ENCODE measurements at regions not wholly inside any gene's neighbourhood (a gene's known extent, or its start where the extent isn't known, plus 50 kb on each side); places are given as distances from the start of the nearest gene placed in this dataset.

GRCh38 chr6:79864421-79864820 is 82.9 kb downstream of the ELOVL4 start:
- DNase-seq, result no peak

DNA sequence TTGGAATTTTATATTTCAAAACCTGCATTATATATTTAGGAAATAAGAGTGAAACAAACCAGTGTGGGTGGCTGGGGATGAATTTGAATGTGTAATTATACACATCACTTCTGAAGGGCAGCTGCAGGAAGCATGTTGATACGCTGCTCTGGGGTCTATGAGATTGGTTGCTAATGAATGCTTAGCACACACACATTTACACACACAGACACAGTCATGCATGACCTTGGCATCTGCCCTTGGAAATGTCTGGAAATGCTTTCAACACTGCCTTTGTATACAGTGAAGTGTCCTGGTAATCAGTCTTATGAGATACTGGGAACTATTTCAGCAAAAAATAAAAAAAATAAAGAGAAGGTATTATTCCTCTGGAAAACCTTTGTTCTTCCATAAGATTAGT is 83.4 kb downstream of the ELOVL4 start:
- no peak for DNase-seq

DNA sequence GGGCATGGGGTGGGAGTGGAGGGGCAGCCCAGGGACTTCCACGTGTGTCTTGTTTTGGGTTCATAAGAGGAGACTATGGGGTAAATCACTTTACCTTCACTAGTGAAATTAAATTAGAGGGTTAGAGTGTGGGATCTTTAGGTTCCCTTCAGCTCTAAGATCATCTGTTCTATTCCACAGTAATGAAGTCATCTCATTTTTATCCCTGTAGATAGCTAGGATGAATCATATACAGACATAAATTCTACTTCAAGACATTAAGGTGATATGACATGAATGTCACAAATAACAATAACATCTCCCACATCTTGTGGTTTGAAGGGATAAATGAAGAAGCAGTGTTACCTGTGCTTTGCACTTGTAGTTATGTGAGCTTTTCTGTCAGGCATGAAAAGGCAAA is 83.8 kb downstream of the ELOVL4 start:
- no peak for DNase-seq

- DNase-seq, result no peak
These were observed 84.6 kb downstream of the ELOVL4 start for GRCh38 chr6:79862711-79863110.

DNA sequence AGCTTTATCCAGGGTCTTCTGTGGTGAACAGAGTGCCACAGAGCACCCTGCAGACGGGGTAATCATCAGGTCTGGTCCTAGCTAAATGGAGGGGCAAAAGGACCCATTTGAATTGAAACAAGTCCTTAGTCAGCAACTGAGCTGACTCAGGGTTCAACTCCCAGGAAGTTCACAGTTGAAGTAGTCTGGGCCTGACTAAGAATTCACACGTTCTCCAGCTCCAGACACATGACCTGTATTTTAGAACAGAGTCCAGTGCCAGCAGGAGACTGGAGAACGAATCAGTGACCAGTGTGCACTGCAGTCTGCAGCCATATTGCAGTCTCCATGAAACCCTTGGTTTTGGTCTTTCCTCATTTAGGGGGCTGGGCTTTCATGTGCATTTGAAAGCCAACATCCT is 85.2 kb downstream of the ELOVL4 start:
- DNase-seq, result no peak

GRCh38 chr6:79861023-79861422 is 86.3 kb downstream of the ELOVL4 start:
- no peak for DNase-seq

DNA sequence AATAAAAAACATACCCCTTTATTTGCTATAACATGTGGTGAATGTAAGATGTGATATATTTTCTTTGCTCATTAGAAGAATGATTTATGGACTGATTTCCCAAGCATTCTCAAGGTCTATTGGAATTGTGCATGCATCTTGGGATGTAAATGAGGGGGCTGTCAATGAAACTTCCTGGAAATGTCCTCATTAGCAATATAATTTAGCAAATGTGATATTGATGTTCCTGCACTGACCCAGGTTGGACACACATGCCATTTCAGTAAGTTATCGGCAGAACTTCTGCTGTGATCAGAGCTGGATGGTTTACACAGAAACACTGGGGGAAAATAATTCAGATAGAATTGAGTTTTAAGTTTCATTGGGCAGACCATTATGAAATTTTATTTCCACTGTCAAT is 99.9 kb downstream of the ELOVL4 start:
- DNase-seq, result no peak

GRCh38 chr6:79842376-79843040 is 104.8 kb downstream of the ELOVL4 start:
- no peak for DNase-seq

GRCh38 chr6:79841577-79842375 is 105.6 kb downstream of the ELOVL4 start:
- no peak for DNase-seq

- DNase-seq, result no peak
These were observed 108.5 kb downstream of the ELOVL4 start for GRCh38 chr6:79838851-79839250.

- DNase-seq, result no peak
These were observed 113.4 kb downstream of the ELOVL4 start for GRCh38 chr6:79833964-79834284.

DNA sequence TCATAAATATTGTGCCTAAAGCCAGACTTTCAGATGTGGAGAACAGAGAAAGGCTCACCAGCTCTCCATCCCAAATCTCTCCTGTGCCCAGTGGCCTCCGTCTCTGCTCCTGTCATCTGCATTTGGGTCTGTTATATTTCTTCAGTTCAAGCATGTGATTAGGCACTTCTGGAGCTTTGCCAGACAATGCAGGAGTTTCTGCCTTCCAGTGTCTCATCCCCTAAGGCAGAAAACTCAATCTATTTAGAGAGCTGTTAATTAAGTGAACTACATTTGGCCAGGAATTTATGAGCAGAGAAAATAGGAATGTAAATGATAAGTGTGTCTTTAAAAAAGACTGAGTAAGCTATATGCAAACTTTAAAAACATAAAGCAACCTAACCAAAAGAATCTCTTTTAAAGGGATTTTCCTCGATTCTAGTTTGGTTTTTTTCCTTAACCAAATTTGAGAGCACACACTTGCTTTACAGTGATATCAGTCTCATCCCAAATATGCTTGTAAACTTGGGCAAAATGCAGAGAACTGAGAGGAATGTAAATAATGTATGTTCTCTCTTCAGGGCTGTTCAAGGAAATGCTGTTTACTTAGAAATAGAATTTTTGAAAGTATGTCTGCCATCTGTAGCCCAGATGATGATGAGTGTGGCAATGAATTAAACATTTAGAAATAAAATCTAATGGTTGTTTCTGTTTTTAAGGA is 113.9 kb downstream of the ELOVL4 start:
- DNase-seq, result no peak

- no peak for DNase-seq
These were observed 114.6 kb downstream of the ELOVL4 start for GRCh38 chr6:79832723-79833122.

DNA sequence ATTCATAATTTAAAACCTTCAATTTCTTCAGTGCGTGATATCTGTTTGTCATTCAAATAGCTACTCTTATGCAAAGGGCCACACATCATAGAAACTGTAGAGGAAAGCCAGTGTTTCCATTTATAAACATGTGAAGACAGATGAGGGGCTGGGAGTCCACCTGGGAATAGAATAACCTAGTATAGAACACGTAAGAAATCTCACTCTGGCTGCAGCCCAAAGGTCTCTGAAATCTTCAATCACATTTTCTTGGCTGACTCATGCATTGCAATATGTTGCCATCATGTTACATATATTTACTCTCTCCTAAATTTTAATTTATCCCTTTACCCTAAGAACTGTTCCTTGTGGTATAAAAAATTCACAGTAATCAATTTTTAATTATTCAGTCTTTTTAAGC is 123.2 kb downstream of the ELOVL4 start:
- DNase-seq, result no peak

DNA sequence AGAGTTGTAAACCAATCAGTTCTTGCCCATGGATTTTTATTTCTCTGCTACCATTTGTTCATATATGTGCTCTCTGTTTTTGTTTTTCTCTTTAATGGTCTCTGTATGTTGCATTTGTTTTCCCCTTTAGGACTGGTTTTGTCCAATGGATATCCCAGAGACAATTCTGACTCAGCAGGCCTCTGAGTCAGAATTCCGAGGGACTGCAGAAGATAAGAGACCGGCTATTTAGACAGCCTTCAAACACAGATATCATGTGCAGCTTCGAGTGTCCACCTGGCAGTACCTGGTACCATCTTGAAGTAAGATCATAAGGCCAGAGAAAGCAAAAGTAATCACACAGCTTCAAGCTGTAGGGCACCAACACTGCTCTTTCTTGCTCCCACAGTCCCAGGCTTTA is 125.5 kb downstream of the ELOVL4 start:
- DNase-seq, result no peak

DNA sequence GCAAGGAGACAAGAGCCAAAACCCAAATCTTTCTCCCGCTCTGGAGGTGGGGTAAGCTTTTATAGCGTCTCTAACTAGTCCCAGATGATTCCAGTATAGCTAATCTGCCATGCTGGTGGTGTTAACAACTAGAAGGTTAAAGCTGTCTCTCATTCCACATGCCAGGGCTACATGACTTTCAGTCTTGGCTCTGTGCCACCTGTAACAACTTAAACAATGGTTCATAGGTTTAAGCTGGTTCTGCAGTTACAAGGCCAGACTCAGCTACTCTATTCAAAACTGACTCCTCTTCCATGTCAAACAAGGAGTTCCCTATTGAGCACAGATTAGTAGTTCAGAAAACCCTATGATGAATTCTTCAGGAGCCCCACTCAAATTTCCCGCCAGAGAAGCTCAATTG is 128.9 kb downstream of the ELOVL4 start:
- no peak for DNase-seq

DNA sequence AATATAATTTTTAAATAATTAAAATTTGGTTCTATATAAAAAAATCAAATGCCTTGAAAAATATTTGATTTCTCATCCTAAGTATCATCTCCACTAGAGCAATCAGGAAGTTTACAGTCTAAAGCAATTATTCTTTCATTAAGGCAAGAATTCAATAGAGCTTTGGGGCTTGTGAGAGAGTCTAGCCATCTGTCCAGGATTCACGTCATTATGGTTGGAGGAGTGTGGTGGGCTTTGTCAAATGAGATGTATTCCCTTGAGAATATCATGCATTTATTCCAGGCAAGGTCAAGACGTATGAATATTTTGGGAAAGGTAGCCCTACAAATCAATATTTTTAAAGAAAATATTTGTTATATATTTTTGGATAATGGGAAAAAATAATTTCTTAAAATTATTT is 132.4 kb downstream of the ELOVL4 start:
- no peak for DNase-seq

DNA sequence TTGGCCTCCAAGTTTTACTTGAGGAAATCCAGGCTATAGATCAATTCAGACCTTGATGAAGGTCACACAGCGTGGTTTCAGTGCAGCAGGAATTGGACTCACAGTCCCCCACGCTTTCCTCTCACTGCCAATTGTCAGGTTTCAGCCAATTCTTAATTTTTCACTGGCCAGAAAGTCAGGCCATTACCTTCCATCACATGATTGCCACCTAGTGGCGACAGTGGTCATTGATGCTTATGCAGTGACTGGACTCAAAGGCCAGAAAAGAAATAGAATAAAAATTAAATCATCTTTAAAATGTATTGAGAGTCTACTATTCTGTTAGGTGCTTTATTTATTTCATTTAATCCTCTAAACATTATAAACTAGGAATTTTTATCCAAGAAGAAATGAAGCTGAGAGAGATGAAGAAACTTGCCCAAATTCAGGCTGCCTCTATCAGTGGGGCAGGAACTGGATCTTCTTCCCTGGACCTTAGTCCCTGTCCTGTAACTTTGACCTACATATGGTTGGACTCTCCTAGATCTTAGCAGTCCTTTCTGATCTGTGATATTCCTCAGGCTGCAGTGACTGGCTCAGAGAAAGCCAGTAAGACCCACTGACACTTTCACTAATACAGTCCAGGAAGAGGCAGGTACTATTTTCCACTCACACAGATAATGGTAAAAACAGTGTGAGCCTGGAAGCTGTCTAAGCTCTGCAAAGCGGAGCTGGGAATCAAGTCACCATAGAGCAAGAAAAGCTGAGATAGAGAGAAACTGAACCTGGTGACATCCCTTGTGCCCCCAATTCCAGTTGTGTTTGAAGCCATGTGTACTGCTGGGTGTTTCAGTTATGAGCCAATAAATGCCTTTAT is 133.3 kb downstream of the ELOVL4 start:
- peak; percentile 62 for DNase-seq

- DNase-seq, result no peak
These were observed 134.1 kb downstream of the ELOVL4 start for GRCh38 chr6:79813143-79813850.

- no peak for DNase-seq
These were observed 135.2 kb downstream of the ELOVL4 start for GRCh38 chr6:79812195-79812594.

DNA sequence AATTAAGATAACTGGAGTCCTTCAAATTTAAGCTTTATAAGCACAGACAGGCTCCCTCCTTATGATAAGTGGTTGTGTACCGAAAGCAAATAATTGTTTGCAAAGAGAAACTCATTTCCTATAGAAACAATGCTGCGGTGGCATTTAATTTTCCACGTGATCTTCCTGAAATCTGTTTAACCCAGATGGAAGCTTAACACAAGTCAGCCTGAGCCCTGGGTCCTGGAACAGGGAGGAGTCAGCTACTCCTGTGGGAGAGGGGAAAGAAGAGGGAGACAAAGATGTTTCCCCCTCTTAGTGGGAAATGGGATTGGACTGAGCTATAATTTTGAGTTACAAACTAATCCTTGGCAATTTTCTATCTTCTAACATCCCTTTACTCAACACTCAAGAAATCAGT is 136.5 kb downstream of the ELOVL4 start:
- peak; percentile 81 for DNase-seq

- peak; percentile 99 for DNase-seq
These were observed 137.1 kb downstream of the ELOVL4 start for GRCh38 chr6:79810185-79810705.
